ENCODE measurements at regions not wholly inside any gene's neighbourhood (a gene's known extent, or its start where the extent isn't known, plus 50 kb on each side); places are given as distances from the start of the nearest gene placed in this dataset.

DNA sequence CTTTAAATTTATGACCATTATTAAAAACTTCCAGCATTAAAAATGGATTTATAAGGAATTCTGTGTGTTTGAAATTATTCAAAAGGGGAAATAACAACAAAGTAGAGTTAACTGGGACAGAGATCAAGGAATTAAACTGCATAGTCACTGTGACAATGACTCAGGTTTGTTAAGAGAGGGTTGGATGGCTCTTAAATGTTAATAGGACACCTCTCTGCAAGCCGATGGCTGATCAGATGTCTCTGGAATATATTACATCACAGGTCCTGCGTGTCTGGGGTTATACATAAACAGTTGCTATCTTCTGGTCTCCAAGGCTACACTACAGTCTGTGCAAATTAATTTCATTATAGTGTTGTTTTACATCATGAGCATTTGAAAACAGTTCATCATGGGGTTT, 574.3 kb downstream of the COL12A1 start:
- DNase-seq, result no peak
- Histone ChIP-seq H3K4me1 (ENCODE audit: control insufficient read depth in 3 of 3, insufficient read depth in 2 of 3, low read depth in 1 of 3, low read length in 2 of 3) (no peaks in the 10 kb centered on the region), H3K4me3 (ENCODE audit: low read depth in 1 of 3, low read length in 3 of 3) (no peak overlapping the region), H3K9me3 (ENCODE audit: control insufficient read depth in 2 of 2, insufficient read depth in 1 of 2, low read depth in 1 of 2, low read length in 1 of 2) (no peaks in the 10 kb centered on the region), H3K27ac (ENCODE audit: low read depth in 1 of 3, low read length in 2 of 3) (no peak overlapping the region), H3K27me3 (ENCODE audit: control insufficient read depth in 3 of 3, insufficient read depth in 3 of 3, low read length in 3 of 3) (no peaks in the 10 kb centered on the region), H3K36me3 (ENCODE audit: control insufficient read depth in 3 of 3, insufficient read depth in 2 of 3, low read depth in 1 of 3, low read length in 3 of 3) (no peaks in the 10 kb centered on the region)
- FAIRE-seq, result no peak
- WGBS, 3 donors, result 66 to 81% (median 72%) methylated on average over 2 of the region's 2 CpGs

- no peaks in the 10 kb centered on the region for H3K4me1 ChIP-seq (ENCODE audit: control insufficient read depth in 3 of 3, insufficient read depth in 2 of 3, low read depth in 1 of 3, low read length in 2 of 3)
- no peaks in the 10 kb centered on the region for H3K36me3 ChIP-seq (ENCODE audit: control insufficient read depth in 3 of 3, insufficient read depth in 2 of 3, low read depth in 1 of 3, low read length in 3 of 3)
- no peak overlapping the region for H3K4me3 ChIP-seq (ENCODE audit: low read depth in 1 of 3, low read length in 3 of 3)
- no peaks in the 10 kb centered on the region for H3K27me3 ChIP-seq (ENCODE audit: control insufficient read depth in 3 of 3, insufficient read depth in 3 of 3, low read length in 3 of 3)
- 72 to 79% (median 73%) methylated on average over 4 of the region's 4 CpGs for WGBS, 3 donors
- no peak for FAIRE-seq
- peaks cover 0 to 14% of the 10 kb centered on the region in 2 donors for H3K9me3 ChIP-seq (ENCODE audit: control insufficient read depth in 2 of 2, insufficient read depth in 1 of 2, low read depth in 1 of 2, low read length in 1 of 2)
- DNase-seq, result no peak
- no peak overlapping the region for H3K27ac ChIP-seq (ENCODE audit: low read depth in 1 of 3, low read length in 2 of 3)
Measured at GRCh38 chr6:74626288-74626687, 579.6 kb downstream of the COL12A1 start.

DNA sequence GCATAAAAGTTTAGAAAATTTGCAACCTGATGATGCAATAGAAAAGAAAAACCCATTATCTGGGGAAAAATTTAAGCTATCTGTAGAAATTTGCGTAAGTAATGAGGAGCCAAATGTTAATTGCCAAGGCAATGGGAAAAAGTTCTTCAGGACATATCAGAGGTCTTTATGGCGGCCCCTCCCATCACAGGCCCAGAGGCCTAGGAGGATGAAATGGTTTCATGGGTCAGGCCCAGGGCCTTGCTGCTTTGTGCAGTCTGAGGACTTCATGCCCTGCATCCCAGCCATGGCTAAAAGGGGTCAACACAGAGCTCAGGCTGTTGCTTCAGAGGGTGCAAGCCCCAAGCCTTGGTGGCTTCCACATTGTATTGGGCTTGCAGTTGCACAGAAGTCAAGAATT, 582.8 kb downstream of the COL12A1 start:
- Histone ChIP-seq H3K4me1 (ENCODE audit: control insufficient read depth in 3 of 3, insufficient read depth in 2 of 3, low read depth in 1 of 3, low read length in 2 of 3) (no peaks in the 10 kb centered on the region), H3K4me3 (ENCODE audit: low read depth in 1 of 3, low read length in 3 of 3) (no peak overlapping the region), H3K27me3 (ENCODE audit: control insufficient read depth in 3 of 3, insufficient read depth in 3 of 3, low read length in 3 of 3) (no peaks in the 10 kb centered on the region), H3K36me3 (ENCODE audit: control insufficient read depth in 3 of 3, insufficient read depth in 2 of 3, low read depth in 1 of 3, low read length in 3 of 3) (no peaks in the 10 kb centered on the region), H3K27ac (ENCODE audit: low read depth in 1 of 3, low read length in 2 of 3) (no peak overlapping the region), H3K9me3 (ENCODE audit: control insufficient read depth in 2 of 2, insufficient read depth in 1 of 2, low read depth in 1 of 2, low read length in 1 of 2) (peaks cover 0 to 14% of the 10 kb centered on the region in 2 donors)
- WGBS, 3 donors, result 44 to 86% (median 47%) methylated on average over 2 of the region's 2 CpGs
- DNase-seq, result no peak
- no peak for FAIRE-seq

DNA sequence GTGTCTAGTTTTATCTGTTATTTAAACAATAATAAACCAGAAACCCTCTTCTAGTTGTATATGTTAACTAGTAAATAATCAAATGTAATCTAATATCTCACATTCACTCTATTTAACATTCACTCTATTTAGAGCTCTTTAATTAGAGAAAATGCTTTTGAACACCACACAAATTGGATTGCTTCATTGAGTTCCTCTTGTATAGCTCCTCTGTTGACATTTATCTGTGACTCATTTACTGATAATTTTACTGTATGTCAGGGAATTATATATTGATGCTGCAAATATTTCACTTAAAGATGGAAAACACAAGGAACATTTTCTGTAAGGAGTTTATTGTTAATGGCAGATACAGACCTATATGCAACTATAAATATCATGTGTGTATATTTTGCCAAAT, 594.6 kb downstream of the COL12A1 start:
- DNase-seq (no peak), FAIRE-seq (no peak)
- H3K4me3 ChIP-seq (ENCODE audit: low read depth in 1 of 3, low read length in 3 of 3), result no peak overlapping the region
- H3K4me1 ChIP-seq (ENCODE audit: control insufficient read depth in 3 of 3, insufficient read depth in 2 of 3, low read depth in 1 of 3, low read length in 2 of 3), result no peaks in the 10 kb centered on the region
- H3K36me3 ChIP-seq (ENCODE audit: control insufficient read depth in 3 of 3, insufficient read depth in 2 of 3, low read depth in 1 of 3, low read length in 3 of 3), result no peaks in the 10 kb centered on the region
- H3K9me3 ChIP-seq (ENCODE audit: control insufficient read depth in 2 of 2, insufficient read depth in 1 of 2, low read depth in 1 of 2, low read length in 1 of 2), result no peaks in the 10 kb centered on the region
- no peaks in the 10 kb centered on the region for H3K27me3 ChIP-seq (ENCODE audit: control insufficient read depth in 3 of 3, insufficient read depth in 3 of 3, low read length in 3 of 3)
- H3K27ac ChIP-seq (ENCODE audit: low read depth in 1 of 3, low read length in 2 of 3), result no peak overlapping the region

DNA sequence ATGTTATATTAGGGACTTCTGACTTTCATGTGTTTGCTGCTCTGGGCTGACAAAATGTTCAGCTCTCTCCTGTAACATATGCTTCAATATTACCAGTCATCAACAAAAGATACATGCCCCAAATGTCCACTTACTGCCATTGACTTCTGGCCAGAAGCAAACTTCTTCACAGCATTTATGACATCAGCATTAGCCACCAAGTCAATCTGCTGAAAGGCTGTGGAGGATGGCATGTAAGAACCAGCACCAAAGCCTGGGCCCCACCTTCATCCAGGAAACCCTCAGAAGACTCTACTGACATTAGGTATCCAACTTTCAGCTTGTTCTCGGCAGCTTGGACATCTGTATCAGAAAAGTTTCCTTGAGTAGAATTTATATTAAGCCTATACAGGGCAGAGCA, 595.5 kb downstream of the COL12A1 start:
- Histone ChIP-seq H3K9me3 (ENCODE audit: control insufficient read depth in 2 of 2, insufficient read depth in 1 of 2, low read depth in 1 of 2, low read length in 1 of 2) (no peaks in the 10 kb centered on the region), H3K27me3 (ENCODE audit: control insufficient read depth in 3 of 3, insufficient read depth in 3 of 3, low read length in 3 of 3) (no peaks in the 10 kb centered on the region), H3K4me3 (ENCODE audit: low read depth in 1 of 3, low read length in 3 of 3) (no peak overlapping the region), H3K36me3 (ENCODE audit: control insufficient read depth in 3 of 3, insufficient read depth in 2 of 3, low read depth in 1 of 3, low read length in 3 of 3) (no peaks in the 10 kb centered on the region), H3K27ac (ENCODE audit: low read depth in 1 of 3, low read length in 2 of 3) (no peak overlapping the region), H3K4me1 (ENCODE audit: control insufficient read depth in 3 of 3, insufficient read depth in 2 of 3, low read depth in 1 of 3, low read length in 2 of 3) (no peaks in the 10 kb centered on the region)
- DNase-seq (no peak), FAIRE-seq (no peak)
- WGBS, 3 donors, result 86 to 93% (median 88%) methylated on average over 1 of the region's 1 CpG

DNA sequence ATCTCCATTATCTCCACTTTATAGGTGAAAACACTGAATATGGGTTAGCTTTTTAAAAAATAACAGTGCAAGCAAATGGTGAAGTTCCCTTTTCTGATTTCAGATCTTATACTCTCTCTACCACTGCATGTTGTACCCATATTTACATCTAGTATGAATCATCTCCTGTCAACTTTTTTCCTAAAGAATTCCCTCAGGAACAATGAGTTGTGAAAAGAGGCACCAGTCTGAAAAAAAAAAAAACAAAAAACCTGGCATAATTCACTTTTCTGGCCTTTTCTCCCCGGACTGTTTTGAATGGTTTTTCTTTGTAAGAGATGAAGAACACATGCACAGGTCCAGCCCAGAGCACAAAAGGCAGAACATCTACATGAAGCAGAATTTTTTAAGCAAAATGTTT, 596.0 kb downstream of the COL12A1 start:
- Histone ChIP-seq H3K9me3 (ENCODE audit: control insufficient read depth in 2 of 2, insufficient read depth in 1 of 2, low read depth in 1 of 2, low read length in 1 of 2) (no peaks in the 10 kb centered on the region), H3K36me3 (ENCODE audit: control insufficient read depth in 3 of 3, insufficient read depth in 2 of 3, low read depth in 1 of 3, low read length in 3 of 3) (no peaks in the 10 kb centered on the region), H3K4me3 (ENCODE audit: low read depth in 1 of 3, low read length in 3 of 3) (no peak overlapping the region), H3K27ac (ENCODE audit: low read depth in 1 of 3, low read length in 2 of 3) (no peak overlapping the region), H3K27me3 (ENCODE audit: control insufficient read depth in 3 of 3, insufficient read depth in 3 of 3, low read length in 3 of 3) (no peaks in the 10 kb centered on the region), H3K4me1 (ENCODE audit: control insufficient read depth in 3 of 3, insufficient read depth in 2 of 3, low read depth in 1 of 3, low read length in 2 of 3) (no peaks in the 10 kb centered on the region)
- WGBS, 3 donors, result 78 to 87% (median 86%) methylated on average over 1 of the region's 1 CpG
- DNase-seq, result no peak
- no peak for FAIRE-seq

- no peak for FAIRE-seq
- no peaks in the 10 kb centered on the region for H3K9me3 ChIP-seq (ENCODE audit: control insufficient read depth in 2 of 2, insufficient read depth in 1 of 2, low read depth in 1 of 2, low read length in 1 of 2)
- no peak for DNase-seq
- H3K27me3 ChIP-seq (ENCODE audit: control insufficient read depth in 3 of 3, insufficient read depth in 3 of 3, low read length in 3 of 3), result no peaks in the 10 kb centered on the region
- WGBS, 3 donors, result 41 to 67% (median 46%) methylated on average over 3 of the region's 3 CpGs
- no peak overlapping the region for H3K27ac ChIP-seq (ENCODE audit: low read depth in 1 of 3, low read length in 2 of 3)
- H3K36me3 ChIP-seq (ENCODE audit: control insufficient read depth in 3 of 3, insufficient read depth in 2 of 3, low read depth in 1 of 3, low read length in 3 of 3), result no peaks in the 10 kb centered on the region
- no peaks in the 10 kb centered on the region for H3K4me1 ChIP-seq (ENCODE audit: control insufficient read depth in 3 of 3, insufficient read depth in 2 of 3, low read depth in 1 of 3, low read length in 2 of 3)
- H3K4me3 ChIP-seq (ENCODE audit: low read depth in 1 of 3, low read length in 3 of 3), result no peak overlapping the region
Measured at GRCh38 chr6:74607934-74608333, 597.9 kb downstream of the COL12A1 start.

GRCh38 chr6:74607468-74607867, 598.4 kb downstream of the COL12A1 start:
- DNase-seq (no peak), FAIRE-seq (no peak)
- Histone ChIP-seq H3K36me3 (ENCODE audit: control insufficient read depth in 3 of 3, insufficient read depth in 2 of 3, low read depth in 1 of 3, low read length in 3 of 3) (no peaks in the 10 kb centered on the region), H3K4me3 (ENCODE audit: low read depth in 1 of 3, low read length in 3 of 3) (no peak overlapping the region), H3K27me3 (ENCODE audit: control insufficient read depth in 3 of 3, insufficient read depth in 3 of 3, low read length in 3 of 3) (no peaks in the 10 kb centered on the region), H3K9me3 (ENCODE audit: control insufficient read depth in 2 of 2, insufficient read depth in 1 of 2, low read depth in 1 of 2, low read length in 1 of 2) (no peaks in the 10 kb centered on the region), H3K4me1 (ENCODE audit: control insufficient read depth in 3 of 3, insufficient read depth in 2 of 3, low read depth in 1 of 3, low read length in 2 of 3) (no peaks in the 10 kb centered on the region), H3K27ac (ENCODE audit: low read depth in 1 of 3, low read length in 2 of 3) (no peak overlapping the region)
- WGBS, 3 donors, result 74 to 85% (median 77%) methylated on average over 1 of the region's 1 CpG

- H3K4me1 ChIP-seq (ENCODE audit: control insufficient read depth in 3 of 3, insufficient read depth in 2 of 3, low read depth in 1 of 3, low read length in 2 of 3), result no peaks in the 10 kb centered on the region
- WGBS, 3 donors, result 65 to 79% (median 73%) methylated on average over 3 of the region's 3 CpGs
- FAIRE-seq, result no peak
- H3K27me3 ChIP-seq (ENCODE audit: control insufficient read depth in 3 of 3, insufficient read depth in 3 of 3, low read length in 3 of 3), result no peaks in the 10 kb centered on the region
- no peaks in the 10 kb centered on the region for H3K36me3 ChIP-seq (ENCODE audit: control insufficient read depth in 3 of 3, insufficient read depth in 2 of 3, low read depth in 1 of 3, low read length in 3 of 3)
- no peaks in the 10 kb centered on the region for H3K9me3 ChIP-seq (ENCODE audit: control insufficient read depth in 2 of 2, insufficient read depth in 1 of 2, low read depth in 1 of 2, low read length in 1 of 2)
- no peak overlapping the region for H3K4me3 ChIP-seq (ENCODE audit: low read depth in 1 of 3, low read length in 3 of 3)
- DNase-seq, result no peak
- H3K27ac ChIP-seq (ENCODE audit: low read depth in 1 of 3, low read length in 2 of 3), result no peak overlapping the region
Measured at GRCh38 chr6:74606582-74607071, 599.2 kb downstream of the COL12A1 start.

All from small intestine (tissue), 7 donors.